ENCODE measurements at regions not wholly inside any gene's neighbourhood (a gene's known extent, or its start where the extent isn't known, plus 50 kb on each side); places are given as distances from the start of the nearest gene placed in this dataset.
A peak's percentile ranks its signal among the peaks of the same experiment; 100 is the strongest.

DNA sequence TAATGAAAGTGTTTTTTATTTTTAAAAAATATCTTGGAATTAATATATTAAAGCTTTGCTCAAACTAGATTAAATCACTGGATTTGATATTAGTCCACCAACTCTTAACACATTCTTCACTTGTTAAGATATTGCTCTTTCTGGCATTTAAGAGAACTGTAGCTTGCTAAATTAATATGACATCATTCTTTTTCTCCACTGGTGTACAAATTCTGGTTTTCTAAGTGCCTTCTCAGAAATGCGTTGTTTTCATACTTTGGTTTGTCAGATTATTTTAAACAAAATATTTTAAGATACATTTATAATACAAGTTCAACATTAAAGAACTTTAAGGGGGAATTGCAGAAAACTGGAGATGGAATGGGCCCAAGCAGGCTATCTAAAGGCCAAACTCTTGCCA is 87.6 kb upstream of the IFNE start:
- no peak for DNase-seq
- intact Hi-C loops (cut with micrococcal nuclease; ENCODE audit: unreplicated experiment): no loop called here
- Mint-ChIP-seq H3K9me3 (ENCODE audit: low read depth, unreplicated experiment) (no peaks in the 10 kb centered on the region), H3K27ac (ENCODE audit: unreplicated experiment) (no peak overlapping the region), H3K36me3 (ENCODE audit: insufficient read depth, unreplicated experiment) (peaks cover 12% of the 10 kb centered on the region), H3K4me1 (ENCODE audit: low read depth, unreplicated experiment) (peaks cover 54% of the 10 kb centered on the region), H3K4me3 (ENCODE audit: low read depth, unreplicated experiment) (no peak overlapping the region), H3K27me3 (ENCODE audit: unreplicated experiment) (no peaks in the 10 kb centered on the region)
- no TSS peak for BruUV-seq (replicated peaks)
- TF ChIP-seq, protein P1, sequence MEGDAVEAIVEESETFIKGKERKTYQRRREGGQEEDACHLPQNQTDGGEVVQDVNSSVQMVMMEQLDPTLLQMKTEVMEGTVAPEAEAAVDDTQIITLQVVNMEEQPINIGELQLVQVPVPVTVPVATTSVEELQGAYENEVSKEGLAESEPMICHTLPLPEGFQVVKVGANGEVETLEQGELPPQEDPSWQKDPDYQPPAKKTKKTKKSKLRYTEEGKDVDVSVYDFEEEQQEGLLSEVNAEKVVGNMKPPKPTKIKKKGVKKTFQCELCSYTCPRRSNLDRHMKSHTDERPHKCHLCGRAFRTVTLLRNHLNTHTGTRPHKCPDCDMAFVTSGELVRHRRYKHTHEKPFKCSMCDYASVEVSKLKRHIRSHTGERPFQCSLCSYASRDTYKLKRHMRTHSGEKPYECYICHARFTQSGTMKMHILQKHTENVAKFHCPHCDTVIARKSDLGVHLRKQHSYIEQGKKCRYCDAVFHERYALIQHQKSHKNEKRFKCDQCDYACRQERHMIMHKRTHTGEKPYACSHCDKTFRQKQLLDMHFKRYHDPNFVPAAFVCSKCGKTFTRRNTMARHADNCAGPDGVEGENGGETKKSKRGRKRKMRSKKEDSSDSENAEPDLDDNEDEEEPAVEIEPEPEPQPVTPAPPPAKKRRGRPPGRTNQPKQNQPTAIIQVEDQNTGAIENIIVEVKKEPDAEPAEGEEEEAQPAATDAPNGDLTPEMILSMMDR (IDR thresholded peaks at IDR 0.05; ENCODE audit: unreplicated experiment): no peak
- CTCF ChIA-PET: no interaction called here

DNA sequence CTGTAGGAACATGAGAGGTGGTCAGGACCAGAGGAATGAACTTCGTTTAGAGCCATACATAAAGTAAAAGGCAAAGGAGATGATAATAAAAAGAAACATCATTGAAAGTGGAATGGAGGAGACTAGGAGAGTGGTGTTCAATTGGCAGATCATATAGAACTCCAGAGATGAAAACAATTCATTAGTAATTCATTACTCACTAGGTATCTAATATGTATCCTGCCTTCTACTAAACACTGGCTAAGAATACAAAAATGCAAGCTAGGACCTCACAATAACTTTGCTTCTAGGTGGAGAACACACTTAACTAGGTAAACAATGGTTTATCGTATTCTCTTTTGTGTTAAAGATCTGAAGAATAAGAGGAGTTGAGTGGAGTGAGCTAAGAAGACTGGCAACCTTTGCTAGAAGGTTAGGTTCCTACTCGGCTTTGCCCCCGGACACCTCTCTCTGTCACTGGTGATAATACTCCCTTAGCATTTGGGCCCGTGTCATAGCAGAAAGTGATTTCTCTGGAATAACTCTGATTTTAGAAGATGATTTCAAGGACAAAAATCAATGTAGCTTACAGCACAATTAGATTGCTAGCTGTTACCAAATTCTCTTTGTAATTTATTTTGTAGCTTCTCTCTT is 88.6 kb upstream of the IFNE start:
- BruUV-seq (replicated peaks): no TSS peak
- H3K27me3 Mint-ChIP-seq (ENCODE audit: unreplicated experiment): no peaks in the 10 kb centered on the region
- H3K4me1 Mint-ChIP-seq (ENCODE audit: low read depth, unreplicated experiment): peaks cover 48% of the 10 kb centered on the region
- DNase-seq: no peak
- peak overlapping the region; percentile 52 for H3K27ac Mint-ChIP-seq (ENCODE audit: unreplicated experiment)
- TF ChIP-seq, protein P1 (IDR thresholded peaks at IDR 0.05; ENCODE audit: unreplicated experiment): no peak
- intact Hi-C loops (cut with micrococcal nuclease; ENCODE audit: unreplicated experiment): no loop called here
- H3K4me3 Mint-ChIP-seq (ENCODE audit: low read depth, unreplicated experiment): peak overlapping the region; percentile 39
- H3K9me3 Mint-ChIP-seq (ENCODE audit: low read depth, unreplicated experiment): no peaks in the 10 kb centered on the region
- H3K36me3 Mint-ChIP-seq (ENCODE audit: insufficient read depth, unreplicated experiment): peaks cover 8% of the 10 kb centered on the region
- CTCF ChIA-PET: interaction anchor here (0.6 kb wide), 1 partner anchor 22 kb away, joined by 3 read pairs; no protein-coding TSS in a partner anchor

DNA sequence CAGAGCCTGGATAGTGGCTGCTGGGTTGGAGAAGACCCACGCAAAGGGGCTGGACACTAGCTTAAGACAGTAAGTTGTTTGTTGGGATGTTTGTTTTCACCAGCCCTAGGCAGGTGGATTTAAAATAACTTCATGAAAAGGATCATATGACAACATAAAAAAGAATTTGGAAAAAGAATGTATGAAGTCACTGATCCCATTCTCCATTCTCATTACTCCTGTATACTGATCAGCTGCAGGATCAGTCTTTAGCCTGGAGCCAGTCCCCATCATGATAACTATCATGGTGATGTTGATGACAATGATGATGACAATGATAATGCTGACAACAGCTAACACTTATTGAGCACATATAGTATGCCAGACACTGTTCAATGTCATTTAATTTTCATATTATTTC is 92.1 kb upstream of the IFNE start:
- Mint-ChIP-seq H3K27me3 (ENCODE audit: unreplicated experiment) (no peaks in the 10 kb centered on the region), H3K4me3 (ENCODE audit: low read depth, unreplicated experiment) (no peak overlapping the region), H3K36me3 (ENCODE audit: insufficient read depth, unreplicated experiment) (peaks cover 21% of the 10 kb centered on the region), H3K4me1 (ENCODE audit: low read depth, unreplicated experiment) (peaks cover 37% of the 10 kb centered on the region), H3K9me3 (ENCODE audit: low read depth, unreplicated experiment) (no peaks in the 10 kb centered on the region), H3K27ac (ENCODE audit: unreplicated experiment) (peak overlapping the region; percentile 45)
- intact Hi-C loops (cut with micrococcal nuclease; ENCODE audit: unreplicated experiment): no loop called here
- BruUV-seq (replicated peaks): no TSS peak
- CTCF ChIA-PET: interaction anchor here (1.3 kb wide), 1 partner anchor 10 kb away, joined by 3 read pairs; no protein-coding TSS in a partner anchor
- TF ChIP-seq, protein P1 (IDR thresholded peaks at IDR 0.05; ENCODE audit: unreplicated experiment): no peak
- no peak for DNase-seq

GRCh38 chr9:21576331-21577189 is 94.4 kb upstream of the IFNE start:
- Mint-ChIP-seq H3K36me3 (ENCODE audit: insufficient read depth, unreplicated experiment) (peaks cover 31% of the 10 kb centered on the region), H3K27ac (ENCODE audit: unreplicated experiment) (peak overlapping the region; percentile 95), H3K27me3 (ENCODE audit: unreplicated experiment) (no peaks in the 10 kb centered on the region), H3K4me1 (ENCODE audit: low read depth, unreplicated experiment) (peaks cover 37% of the 10 kb centered on the region), H3K4me3 (ENCODE audit: low read depth, unreplicated experiment) (peak overlapping the region; percentile 66), H3K9me3 (ENCODE audit: low read depth, unreplicated experiment) (no peaks in the 10 kb centered on the region)
- TSS peak; percentile 79 for BruUV-seq (replicated peaks)
- DNase-seq: peak; percentile 36
- intact Hi-C loops (cut with micrococcal nuclease; ENCODE audit: unreplicated experiment): no loop called here
- TF ChIP-seq, protein P1 (IDR thresholded peaks at IDR 0.05; ENCODE audit: unreplicated experiment): no peak
- CTCF ChIA-PET: interaction anchor here (0.5 to 1.2 kb wide), 2 partner anchors 101 to 181 kb away, joined by 3 to 4 read pairs; no protein-coding TSS in a partner anchor

Data from Calu3 (cell line).